ENCODE measurements at regions not wholly inside any gene's neighbourhood (a gene's known extent, or its start where the extent isn't known, plus 50 kb on each side); places are given as distances from the start of the nearest gene placed in this dataset.

GRCh38 chr18:69233465-69234054 is 167.1 kb upstream of the DOK6 start:
- no peak for TF ChIP-seq RAD21 (IDR thresholded peaks at IDR 0.05 in 1 of 2, conservative IDR thresholded peaks at IDR 0.05 in 1 of 2; ENCODE audit: low read depth in 2 of 2, low read length in 2 of 2)
- no peak for TF ChIP-seq CTCF (IDR thresholded peaks at IDR 0.05; ENCODE audit: control extremely low read depth in 1 of 3, insufficient read depth in 1 of 3, low read depth in 1 of 3, low read length in 3 of 3)
- TF ChIP-seq BCL11A (IDR thresholded peaks at IDR 0.05; ENCODE audit: low read depth in 2 of 2, low read length in 2 of 2): no peak
- no peak for TF ChIP-seq POLR2A (IDR thresholded peaks at IDR 0.05; ENCODE audit: control extremely low read depth in 1 of 2, low read depth in 2 of 2, low read length in 2 of 2)
- TF ChIP-seq ATF2 (IDR thresholded peaks at IDR 0.05; ENCODE audit: low read length): no peak
- TF ChIP-seq, protein P1, sequence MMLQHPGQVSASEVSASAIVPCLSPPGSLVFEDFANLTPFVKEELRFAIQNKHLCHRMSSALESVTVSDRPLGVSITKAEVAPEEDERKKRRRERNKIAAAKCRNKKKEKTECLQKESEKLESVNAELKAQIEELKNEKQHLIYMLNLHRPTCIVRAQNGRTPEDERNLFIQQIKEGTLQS (IDR thresholded peaks at IDR 0.05; ENCODE audit: insufficient read depth, low read depth, low read length): no peak
- TF ChIP-seq TAF1 (IDR thresholded peaks at IDR 0.05; ENCODE audit: low read depth, low read length): no peak
- no peak for TF ChIP-seq YY1 (IDR thresholded peaks at IDR 0.05; ENCODE audit: low read depth, low read length)
- TF ChIP-seq CHD2 (IDR thresholded peaks at IDR 0.05; ENCODE audit: low read length): no peak
- no peak for TF ChIP-seq SP1 (IDR thresholded peaks at IDR 0.05; ENCODE audit: low read depth, low read length)
- TF ChIP-seq EP300 (IDR thresholded peaks at IDR 0.05; ENCODE audit: borderline replicate concordance in 1 of 2, low read depth in 2 of 2, low read length in 2 of 2): no peak
- no peak for TF ChIP-seq MAX (IDR thresholded peaks at IDR 0.05)

Data from H1 (cell line).